ENCODE measurements at regions not wholly inside any gene's neighbourhood (a gene's known extent, or its start where the extent isn't known, plus 50 kb on each side); places are given as distances from the start of the nearest gene placed in this dataset.

DNA sequence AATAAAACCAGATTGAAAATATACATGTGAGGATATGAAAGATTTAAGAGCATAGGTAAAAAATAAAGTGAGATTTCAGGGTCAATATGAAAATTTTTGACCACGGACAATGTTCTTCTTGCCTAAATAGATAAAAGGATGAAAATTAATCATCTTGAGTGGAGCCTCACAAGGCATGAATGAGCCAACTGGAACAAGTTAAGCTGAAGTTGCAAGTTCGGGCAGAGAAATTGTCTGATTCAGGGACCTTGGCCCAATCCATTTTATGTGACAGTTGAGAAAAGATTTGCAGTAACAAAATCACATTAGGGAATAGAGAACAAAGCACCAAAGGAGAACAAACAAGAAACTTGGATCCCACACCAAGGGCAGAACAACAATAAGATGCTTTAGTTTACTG lies 305.3 kb downstream of the TMX3 start:
- no peak overlapping the region for H3K4me3 ChIP-seq (ENCODE audit: low read length)
- TF ChIP-seq, protein P1, sequence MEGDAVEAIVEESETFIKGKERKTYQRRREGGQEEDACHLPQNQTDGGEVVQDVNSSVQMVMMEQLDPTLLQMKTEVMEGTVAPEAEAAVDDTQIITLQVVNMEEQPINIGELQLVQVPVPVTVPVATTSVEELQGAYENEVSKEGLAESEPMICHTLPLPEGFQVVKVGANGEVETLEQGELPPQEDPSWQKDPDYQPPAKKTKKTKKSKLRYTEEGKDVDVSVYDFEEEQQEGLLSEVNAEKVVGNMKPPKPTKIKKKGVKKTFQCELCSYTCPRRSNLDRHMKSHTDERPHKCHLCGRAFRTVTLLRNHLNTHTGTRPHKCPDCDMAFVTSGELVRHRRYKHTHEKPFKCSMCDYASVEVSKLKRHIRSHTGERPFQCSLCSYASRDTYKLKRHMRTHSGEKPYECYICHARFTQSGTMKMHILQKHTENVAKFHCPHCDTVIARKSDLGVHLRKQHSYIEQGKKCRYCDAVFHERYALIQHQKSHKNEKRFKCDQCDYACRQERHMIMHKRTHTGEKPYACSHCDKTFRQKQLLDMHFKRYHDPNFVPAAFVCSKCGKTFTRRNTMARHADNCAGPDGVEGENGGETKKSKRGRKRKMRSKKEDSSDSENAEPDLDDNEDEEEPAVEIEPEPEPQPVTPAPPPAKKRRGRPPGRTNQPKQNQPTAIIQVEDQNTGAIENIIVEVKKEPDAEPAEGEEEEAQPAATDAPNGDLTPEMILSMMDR (conservative IDR thresholded peaks at IDR 0.05; ENCODE audit: low read depth, low read length), result no peak
- no peak for DNase-seq (ENCODE audit: low read depth)

DNA sequence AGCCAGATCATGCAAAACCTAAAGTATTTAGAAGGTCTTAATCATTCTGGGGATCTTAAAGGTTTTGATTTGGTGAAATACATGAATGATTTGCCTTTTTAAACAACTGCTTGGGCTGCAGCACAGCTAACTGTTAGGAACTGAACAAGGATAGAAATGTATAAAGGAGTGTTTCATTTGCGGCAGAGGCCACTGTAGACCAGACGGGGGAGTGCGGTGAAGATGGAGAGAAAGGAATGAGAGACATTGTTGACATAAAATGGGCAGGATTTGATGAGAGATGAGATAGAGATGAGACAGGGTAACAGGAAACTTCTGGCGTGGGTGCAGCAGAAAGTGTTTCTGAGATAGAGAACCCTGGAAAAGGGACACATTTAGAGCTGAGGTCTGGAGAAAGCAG lies 308.1 kb downstream of the TMX3 start:
- no peak overlapping the region for H3K4me3 ChIP-seq (ENCODE audit: low read length)
- DNase-seq (ENCODE audit: low read depth), result no peak

DNA sequence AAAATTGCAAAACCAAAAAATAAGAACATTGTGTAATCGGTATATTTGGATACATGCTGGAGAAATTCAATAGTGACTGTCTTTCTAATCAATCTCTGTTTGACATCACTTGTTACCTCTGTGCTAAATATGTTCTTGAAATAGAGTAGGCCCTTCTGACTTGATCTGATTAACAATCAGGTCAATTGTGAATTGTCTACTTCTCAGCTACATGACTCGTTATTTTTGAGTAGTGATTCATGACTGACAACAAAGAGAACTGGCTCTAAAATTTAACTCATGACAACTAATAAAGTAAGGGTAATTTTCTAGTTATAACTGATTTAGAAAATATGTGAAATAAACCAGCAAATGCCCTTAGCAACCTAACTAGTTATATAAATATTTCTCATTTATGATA lies 312.1 kb downstream of the TMX3 start:
- DNase-seq (ENCODE audit: low read depth), result no peak
- TF ChIP-seq, protein P1 (conservative IDR thresholded peaks at IDR 0.05; ENCODE audit: low read depth, low read length), result no peak
- no peak overlapping the region for H3K4me3 ChIP-seq (ENCODE audit: low read length)

More for the DNA sequence above, 308.1 kb downstream of the TMX3 start:
- TF ChIP-seq, protein P1 (conservative IDR thresholded peaks at IDR 0.05; ENCODE audit: low read depth, low read length), result no peak

DNA sequence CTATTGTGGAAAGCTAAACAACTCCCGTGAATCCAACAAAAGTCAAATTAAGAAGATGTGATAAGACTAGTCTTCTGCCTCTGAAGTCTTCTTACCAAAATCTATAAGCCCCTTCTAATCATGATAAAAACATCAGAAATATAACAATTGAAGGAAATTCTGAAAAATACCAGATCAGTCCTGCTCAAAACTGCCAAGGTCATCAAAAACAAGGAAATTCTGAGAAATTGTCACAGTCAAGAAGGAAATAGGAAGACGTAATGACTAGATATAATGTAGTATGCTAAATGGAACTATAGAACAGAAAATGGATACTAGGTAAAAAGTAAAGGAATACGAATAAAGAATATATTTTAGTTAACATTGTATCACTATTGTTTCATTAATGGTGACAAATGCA lies 314.0 kb downstream of the TMX3 start:
- no peak overlapping the region for H3K4me3 ChIP-seq (ENCODE audit: low read length)
- TF ChIP-seq, protein P1 (conservative IDR thresholded peaks at IDR 0.05; ENCODE audit: low read depth, low read length), result no peak
- DNase-seq (ENCODE audit: low read depth), result no peak

DNA sequence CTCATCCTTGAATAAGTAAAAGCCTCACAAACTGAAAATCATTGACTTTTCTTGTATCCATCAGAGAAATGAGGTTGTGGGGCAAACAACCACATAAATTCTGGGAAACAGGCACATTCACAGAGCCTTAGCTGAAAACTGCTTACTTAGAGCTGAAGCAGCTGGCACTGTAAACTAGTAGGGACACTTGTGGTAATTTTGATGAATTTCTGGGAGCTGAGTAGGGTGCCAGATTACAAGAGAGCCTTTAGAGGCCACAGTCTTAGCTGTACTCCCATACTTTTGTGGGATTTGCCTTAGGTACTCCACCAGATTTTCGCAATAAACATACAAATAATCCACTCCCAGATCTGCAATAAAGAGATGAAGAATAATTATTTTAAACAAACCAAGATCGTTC lies 315.2 kb downstream of the TMX3 start:
- no peak for DNase-seq (ENCODE audit: low read depth)
- H3K4me3 ChIP-seq (ENCODE audit: low read length), result no peak overlapping the region
- TF ChIP-seq, protein P1 (conservative IDR thresholded peaks at IDR 0.05; ENCODE audit: low read depth, low read length), result no peak

DNA sequence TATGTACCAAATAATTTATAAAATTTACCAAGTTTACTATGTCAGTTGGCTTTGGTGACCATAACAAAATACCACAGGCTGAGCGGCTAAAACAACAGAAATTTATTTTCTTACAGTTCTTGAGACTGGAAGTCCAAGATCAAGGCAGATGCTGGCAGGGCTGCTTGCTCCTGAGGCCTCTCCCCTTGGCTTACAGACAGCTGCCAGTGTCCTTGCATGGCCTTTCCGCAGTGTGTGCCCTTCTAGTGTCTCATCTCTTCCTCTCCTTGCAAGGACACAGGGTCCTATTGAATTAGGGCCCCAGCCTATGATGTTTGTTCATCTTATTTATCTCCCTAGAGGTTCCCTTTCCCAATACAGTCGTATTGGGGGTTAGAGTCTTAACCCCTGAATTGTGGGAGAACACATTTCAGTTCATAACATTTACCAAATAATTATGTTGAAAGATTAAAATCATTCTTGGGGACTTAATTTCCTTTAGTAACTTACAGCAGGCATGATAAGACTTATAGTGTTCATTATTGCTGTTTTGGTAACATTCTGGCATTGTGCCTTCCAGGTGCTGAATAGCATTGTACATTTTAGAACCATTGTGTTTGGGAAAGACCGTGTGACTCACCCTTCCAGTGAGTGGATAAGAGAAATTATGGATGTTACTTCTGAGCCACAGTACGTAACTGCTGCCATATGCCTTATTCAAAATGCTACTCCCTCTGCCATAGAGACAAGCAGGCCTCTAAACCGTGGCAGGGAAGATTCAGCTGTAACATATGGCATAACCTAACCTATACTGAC lies 317.5 kb downstream of the TMX3 start:
- H3K4me3 ChIP-seq (ENCODE audit: low read length), result no peak overlapping the region
- TF ChIP-seq, protein P1 (conservative IDR thresholded peaks at IDR 0.05; ENCODE audit: low read depth, low read length), result no peak
- no peak for DNase-seq (ENCODE audit: low read depth)

DNA sequence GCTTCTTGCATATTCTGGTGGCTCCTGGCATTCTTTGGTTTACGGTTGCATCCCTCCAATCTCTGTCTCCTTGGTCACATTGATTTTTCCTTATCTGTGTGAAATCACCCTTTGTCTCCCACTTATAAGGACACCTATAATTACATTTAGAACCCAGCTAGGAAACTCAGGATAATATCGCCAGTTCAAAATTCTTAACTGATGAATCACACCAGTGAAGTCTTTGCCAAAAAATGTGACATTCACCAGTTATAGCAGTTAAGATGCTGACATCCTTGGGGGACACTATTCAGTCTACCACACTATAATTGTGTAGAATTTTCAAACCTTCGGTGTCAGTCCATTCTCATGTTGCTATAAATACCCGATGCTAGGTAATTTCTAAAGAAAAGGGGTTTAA lies 320.2 kb downstream of the TMX3 start:
- H3K4me3 ChIP-seq (ENCODE audit: low read length), result no peak overlapping the region
- no peak for DNase-seq (ENCODE audit: low read depth)
- TF ChIP-seq, protein P1 (conservative IDR thresholded peaks at IDR 0.05; ENCODE audit: low read depth, low read length), result no peak

Measured in retinal pigment epithelial cell (primary cell).